ENCODE measurements at regions not wholly inside any gene's neighbourhood (a gene's known extent, or its start where the extent isn't known, plus 50 kb on each side); places are given as distances from the start of the nearest gene placed in this dataset.

- H3K27me3 ChIP-seq (ENCODE audit: insufficient read depth, low read depth, low read length): no peaks in the 10 kb centered on the region
These were observed 153.5 kb upstream of the TARS1 start for GRCh38 chr5:33287242-33287641.

GRCh38 chr5:33291216-33292000 is 149.4 kb upstream of the TARS1 start:
- H3K4me2 ChIP-seq (ENCODE audit: low read length): no peak overlapping the region
- no peaks in the 10 kb centered on the region for H3K79me2 ChIP-seq (replicated peaks; ENCODE audit: insufficient read depth, low read length)
- no peaks in the 10 kb centered on the region for H3F3A ChIP-seq (ENCODE audit: insufficient read depth, low read length, poor library complexity, severe bottlenecking)
- no peaks in the 10 kb centered on the region for H3K9me2 ChIP-seq (ENCODE audit: insufficient read depth, low read length)
- H3K36me3 ChIP-seq (ENCODE audit: insufficient read depth, low read length): no peaks in the 10 kb centered on the region
- no peaks in the 10 kb centered on the region for H3K27me3 ChIP-seq (ENCODE audit: insufficient read depth, low read depth, low read length)
- H3K4me3 ChIP-seq (ENCODE audit: low read length): no peak overlapping the region
- H3K9me3 ChIP-seq (ENCODE audit: low read length): no peaks in the 10 kb centered on the region
- H3K9ac ChIP-seq (ENCODE audit: low read length): no peak overlapping the region
- no peak overlapping the region for H2AFZ ChIP-seq (ENCODE audit: low read depth, low read length)
- no peak for TF ChIP-seq POLR2AphosphoS5 (IDR thresholded peaks at IDR 0.05)
- TF ChIP-seq EZH2 (IDR thresholded peaks at IDR 0.05; ENCODE audit: borderline replicate concordance, insufficient read depth, low read length, poor library complexity, severe bottlenecking): no peak
- TF ChIP-seq TAF1 (IDR thresholded peaks at IDR 0.05; ENCODE audit: low read depth): no peak
- TF ChIP-seq CTCF (IDR thresholded peaks at IDR 0.05; ENCODE audit: poor library complexity, severe bottlenecking): no peak
- H3K27ac ChIP-seq (ENCODE audit: low read length): no peak overlapping the region
- no peaks in the 10 kb centered on the region for H4K20me1 ChIP-seq (ENCODE audit: insufficient read depth)

More at GRCh38 chr5:33287242-33287641, 153.5 kb upstream of the TARS1 start:
- H3K36me3 ChIP-seq (ENCODE audit: insufficient read depth, low read length): no peaks in the 10 kb centered on the region
- H4K20me1 ChIP-seq (ENCODE audit: insufficient read depth): no peaks in the 10 kb centered on the region
- no peaks in the 10 kb centered on the region for H3F3A ChIP-seq (ENCODE audit: insufficient read depth, low read length, poor library complexity, severe bottlenecking)
- H3K4me3 ChIP-seq (ENCODE audit: low read length): no peak overlapping the region
- H3K79me2 ChIP-seq (replicated peaks; ENCODE audit: insufficient read depth, low read length): no peaks in the 10 kb centered on the region
- TF ChIP-seq TAF1 (IDR thresholded peaks at IDR 0.05; ENCODE audit: low read depth) (no peak), RAD21 (conservative IDR thresholded peaks at IDR 0.05) (no peak), EZH2 (IDR thresholded peaks at IDR 0.05; ENCODE audit: borderline replicate concordance, insufficient read depth, low read length, poor library complexity, severe bottlenecking) (no peak), CTCF (IDR thresholded peaks at IDR 0.05; ENCODE audit: poor library complexity, severe bottlenecking) (no peak)
- H2AFZ ChIP-seq (ENCODE audit: low read depth, low read length): no peak overlapping the region
- H3K9me3 ChIP-seq (ENCODE audit: low read length): no peaks in the 10 kb centered on the region
- H3K4me2 ChIP-seq (ENCODE audit: low read length): no peak overlapping the region
- no peaks in the 10 kb centered on the region for H3K9me2 ChIP-seq (ENCODE audit: insufficient read depth, low read length)
- no peak overlapping the region for H3K27ac ChIP-seq (ENCODE audit: low read length)
- no peak overlapping the region for H3K9ac ChIP-seq (ENCODE audit: low read length)

- Histone ChIP-seq H3K4me3 (ENCODE audit: low read length) (no peak overlapping the region), H3K9me3 (ENCODE audit: low read length) (no peaks in the 10 kb centered on the region), H3K9ac (ENCODE audit: low read length) (no peak overlapping the region), H3K4me2 (ENCODE audit: low read length) (no peak overlapping the region), H4K20me1 (ENCODE audit: insufficient read depth) (no peaks in the 10 kb centered on the region), H3K27me3 (ENCODE audit: insufficient read depth, low read depth, low read length) (no peaks in the 10 kb centered on the region), H3K27ac (ENCODE audit: low read length) (no peak overlapping the region), H3K79me2 (replicated peaks; ENCODE audit: insufficient read depth, low read length) (no peaks in the 10 kb centered on the region), H3K9me2 (ENCODE audit: insufficient read depth, low read length) (no peaks in the 10 kb centered on the region), H2AFZ (ENCODE audit: low read depth, low read length) (no peak overlapping the region), H3F3A (ENCODE audit: insufficient read depth, low read length, poor library complexity, severe bottlenecking) (no peaks in the 10 kb centered on the region), H3K36me3 (ENCODE audit: insufficient read depth, low read length) (no peaks in the 10 kb centered on the region)
- TF ChIP-seq TAF1 (IDR thresholded peaks at IDR 0.05; ENCODE audit: low read depth): no peak
- no peak for TF ChIP-seq SMC3 (conservative IDR thresholded peaks at IDR 0.05; ENCODE audit: poor library complexity)
- no peak for TF ChIP-seq EP300 (conservative IDR thresholded peaks at IDR 0.05; ENCODE audit: poor library complexity, severe bottlenecking)
- no peak for TF ChIP-seq EZH2 (IDR thresholded peaks at IDR 0.05; ENCODE audit: borderline replicate concordance, insufficient read depth, low read length, poor library complexity, severe bottlenecking)
- TF ChIP-seq POLR2AphosphoS5 (IDR thresholded peaks at IDR 0.05): no peak
- TF ChIP-seq RAD21 (conservative IDR thresholded peaks at IDR 0.05): no peak
- TF ChIP-seq MXI1 (conservative IDR thresholded peaks at IDR 0.05; ENCODE audit: poor library complexity, severe bottlenecking): no peak
- no peak for TF ChIP-seq REST (IDR thresholded peaks at IDR 0.05; ENCODE audit: borderline replicate concordance)
- TF ChIP-seq CTCF (IDR thresholded peaks at IDR 0.05; ENCODE audit: poor library complexity, severe bottlenecking): no peak
These were observed 143.0 kb upstream of the TARS1 start for GRCh38 chr5:33297760-33298216.

Data from neural cell (in vitro differentiated cells).